A549 (cell line): ENCODE measurements at regions not wholly inside any gene's neighbourhood (a gene's known extent, or its start where the extent isn't known, plus 50 kb on each side); places are given as distances from the start of the nearest gene placed in this dataset.

Experiments used
- ATAC-seq, 2 experiments: fragments of 200-7000 bp in 1 of 2; fragments of >200 bp in 1 of 2; cut with Nextera tagmentation in 1 of 2; cut with Tn5 transposase in 1 of 2; 3 replicates each; pipeline versions ENCODE4 v1.8.0 to v1.9.1; 2018 to 2020; ENCODE audit warnings: mild to moderate bottlenecking in 1 of 2, moderate library complexity in 1 of 2
- CTCF ChIA-PET: fragments of 300-600 bp; sonication (Branson Sonifier 250); formaldehyde crosslinking; extraction: SDS; loops from one replicate; lab custom pipeline; 2021; ENCODE audit warnings: antibody characterized with exemption, inconsistent platforms; lab: Yijun Ruan, JAX
- POLR2A ChIA-PET: fragments of 350-600 bp; formaldehyde crosslinking; extraction: SDS; loops from one replicate; lab custom pipeline; 2021; ENCODE audit warnings: antibody characterized with exemption, inconsistent platforms; lab: Yijun Ruan, JAX
- DNase-seq, 2 experiments: peaks; one replicate each; pipeline versions ENCODE4 v3.0.0 to v3.0.0-alpha.2; 2011 to 2016; ENCODE audit warnings: low read depth in 1 of 2, low spot score in 1 of 2
- FAIRE-seq: peaks from 2 replicates; lab custom pipeline; 2011; peaks lifted over from hg19 to GRCh38; lab: Jason Lieb, UNC
- H3K27ac ChIP-seq, 2 experiments: fragments of >200 bp; sonication (Bioruptor Twin); formaldehyde crosslinking; 3 replicates each; pipeline ENCODE4 v1.5.1; 2016 to 2017
- H3K4me1 ChIP-seq: fragments of >200 bp; sonication (Bioruptor Twin); formaldehyde crosslinking; 3 replicates; pipeline ENCODE4 v1.6.1; 2016
- H3K4me2 ChIP-seq: fragments of >200 bp; sonication (Bioruptor Twin); formaldehyde crosslinking; 3 replicates; pipeline ENCODE4 v1.6.1; 2016
- H3K4me3 ChIP-seq: fragments of >200 bp; sonication (Bioruptor Twin); formaldehyde crosslinking; 3 replicates; pipeline ENCODE4 v1.5.1; 2016
- H3K9me3 ChIP-seq: fragments of >200 bp; sonication (Bioruptor Twin); formaldehyde crosslinking; 3 replicates; pipeline ENCODE4 v1.6.1; 2016
- CBX2 ChIP-seq: fragments of 200-600 bp; sonication (generic); IDR thresholded peaks from 2 replicates; pipeline ENCODE4 v1.6.1; 2016; ENCODE audit warnings: low read depth, mild to moderate bottlenecking, borderline replicate concordance
- E2F6 ChIP-seq: IDR thresholded peaks from 2 replicates; pipeline ENCODE4 v1.6.1; 2012; ENCODE audit warnings: low read depth, borderline replicate concordance
- EHMT2 ChIP-seq: fragments of 200-600 bp; sonication (generic); IDR thresholded peaks from 2 replicates; pipeline ENCODE4 v1.6.1; 2016; ENCODE audit warnings: antibody characterized with exemption, low read depth, mild to moderate bottlenecking, moderate library complexity
- EP300 ChIP-seq, 2 experiments: fragments of >200 bp; sonication (Bioruptor Twin); formaldehyde crosslinking; IDR thresholded peaks; 2 replicates in 1 of 2; 3 replicates in 1 of 2; pipeline ENCODE4 v1.6.1; 2016 to 2017
- ESRRA ChIP-seq: fragments of 150-350 bp; IDR thresholded peaks from 2 replicates; pipeline ENCODE4 v1.6.1; 2014; ENCODE audit warnings: mild to moderate bottlenecking, low read length, borderline replicate concordance
- HES2 ChIP-seq: fragments of >200 bp; sonication (Bioruptor Twin); formaldehyde crosslinking; IDR thresholded peaks from 2 replicates; pipeline ENCODE4 v1.6.1; 2016
- HMGXB4 ChIP-seq: fragments of 250-450 bp; sonication (Bioruptor Pico); IDR thresholded peaks from 2 replicates; pipeline ENCODE4 v1.5.0; 2021; ENCODE audit warnings: mild to moderate bottlenecking, moderate library complexity, borderline replicate concordance
- HOXB5 ChIP-seq: fragments of 250-450 bp; sonication (Bioruptor Pico); IDR thresholded peaks from 2 replicates; pipeline ENCODE4 v1.5.0; 2020; ENCODE audit warnings: mild to moderate bottlenecking, moderate library complexity
- JUN ChIP-seq, 2 experiments: fragments of >200 bp; sonication (Bioruptor Twin); formaldehyde crosslinking; IDR thresholded peaks; 2 replicates in 1 of 2; 3 replicates in 1 of 2; pipeline ENCODE4 v1.6.1; 2016 to 2017
- JUNB ChIP-seq: fragments of >200 bp; sonication (Bioruptor Twin); formaldehyde crosslinking; IDR thresholded peaks from 2 replicates; pipeline ENCODE4 v1.6.1; 2016
- KDM1A ChIP-seq: fragments of 200-600 bp; sonication (generic); IDR thresholded peaks from 2 replicates; pipeline ENCODE4 v1.6.1; 2016; ENCODE audit warnings: low read depth, mild to moderate bottlenecking
- MAFK ChIP-seq: fragments of 450-650 bp; IDR thresholded peaks from 2 replicates; pipeline ENCODE4 v1.6.1; 2014; ENCODE audit not compliant: partially characterized antibody
- NPAS2 ChIP-seq: fragments of 250-450 bp; sonication (Bioruptor Pico); IDR thresholded peaks from 2 replicates; pipeline ENCODE4 v1.8.0; 2022; ENCODE audit warnings: mild to moderate bottlenecking, moderate library complexity, borderline replicate concordance
- PHF8 ChIP-seq: fragments of 200-600 bp; sonication (generic); IDR thresholded peaks from 2 replicates; pipeline ENCODE4 v1.6.1; 2016; ENCODE audit warnings: low read depth, mild to moderate bottlenecking, antibody characterized with exemption, moderate library complexity, borderline replicate concordance
- RARB ChIP-seq: fragments of 250-450 bp; sonication (Bioruptor Pico); IDR thresholded peaks from 2 replicates; pipeline ENCODE4 v1.8.0; 2021; ENCODE audit warnings: mild to moderate bottlenecking, moderate library complexity
- REST ChIP-seq: fragments of 200-600 bp; sonication (generic); IDR thresholded peaks from 2 replicates; pipeline ENCODE4 v1.6.1; 2016; ENCODE audit warnings: antibody characterized with exemption, mild to moderate bottlenecking, moderate library complexity
- RFX5 ChIP-seq: fragments of 450-650 bp; IDR thresholded peaks from 2 replicates; pipeline ENCODE4 v1.7.1; 2014; ENCODE audit warnings: antibody characterized with exemption, mild to moderate bottlenecking, moderate library complexity
- RNF2 ChIP-seq: fragments of 200-600 bp; sonication (generic); IDR thresholded peaks from 2 replicates; pipeline ENCODE4 v1.6.1; 2016; ENCODE audit warnings: low read depth, mild to moderate bottlenecking, antibody characterized with exemption, moderate library complexity, borderline replicate concordance
- SREBF2 ChIP-seq: fragments of 450-650 bp; IDR thresholded peaks from 2 replicates; pipeline ENCODE4 v1.6.1; 2014; ENCODE audit warnings: mild to moderate bottlenecking, moderate library complexity
- TFCP2L1 ChIP-seq: fragments of 250-450 bp; sonication (Bioruptor Pico); IDR thresholded peaks from 2 replicates; pipeline ENCODE4 v1.5.0; 2021; ENCODE audit warnings: mild to moderate bottlenecking
- WGBS: methylation state at CpG from one replicate; pipeline ENCODE4 v1.1.6; 2017; ENCODE audit errors: missing lambda C conversion rate; 5-methylcytosine and 5-hydroxymethylcytosine counted together

- H3K4me1 ChIP-seq: no peaks in the 10 kb centered on the region
- no peak for FAIRE-seq
- CTCF ChIA-PET: no interaction called here
These were observed 232.1 kb upstream of the ARSJ start for GRCh38 chr4:114211556-114211955.

GRCh38 chr4:114217150-114217817 lies 237.8 kb upstream of the ARSJ start:
- ChIA-PET CTCF (no interaction called here), POLR2A (no interaction called here)
- FAIRE-seq (no peak), DNase-seq (no peak), ATAC-seq (no peak)
- H3K9me3 ChIP-seq: no peaks in the 10 kb centered on the region
- no peak for TF ChIP-seq RFX5
- no peak for TF ChIP-seq ESRRA
- no peak for TF ChIP-seq SREBF2
- H3K27ac ChIP-seq: no peak overlapping the region
- WGBS: 60% methylated on average over 9 of the region's 10 CpGs
- no peak overlapping the region for H3K4me3 ChIP-seq
- no peaks in the 10 kb centered on the region for H3K4me1 ChIP-seq
- no peak overlapping the region for H3K4me2 ChIP-seq

More at GRCh38 chr4:114211556-114211955, 232.1 kb upstream of the ARSJ start:
- Histone ChIP-seq H3K27ac (no peak overlapping the region), H3K9me3 (no peaks in the 10 kb centered on the region), H3K4me2 (no peak overlapping the region), H3K4me3 (no peak overlapping the region)
- DNase-seq: no peak
- no peak for ATAC-seq
- TF ChIP-seq PHF8 (no peak), SREBF2 (no peak), EP300 (IDR thresholded peaks at IDR 0.05) (no peak), HOXB5 (CRISPR knock-in tag) (no peak), MAFK (no peak), REST (no peak), NPAS2 (CRISPR knock-in tag) (no peak), HES2 (no peak), TFCP2L1 (CRISPR knock-in tag) (no peak), JUN (IDR thresholded peaks at IDR 0.05) (no peak), EHMT2 (no peak), RARB (CRISPR knock-in tag) (no peak), RNF2 (no peak), E2F6 (no peak), ESRRA (no peak), KDM1A (no peak)
- POLR2A ChIA-PET: no interaction called here
- WGBS: 52% methylated on average over 3 of the region's 3 CpGs

- no peaks in the 10 kb centered on the region for H3K4me1 ChIP-seq
- DNase-seq (no peak), ATAC-seq (no peak), FAIRE-seq (no peak)
- CTCF ChIA-PET: no interaction called here
- POLR2A ChIA-PET: no interaction called here
- H3K4me2 ChIP-seq: no peak overlapping the region
- H3K4me3 ChIP-seq: no peak overlapping the region
- 7% methylated on average over 1 of the region's 1 CpG for WGBS
- TF ChIP-seq REST (no peak), JUNB (no peak), HMGXB4 (CRISPR knock-in tag) (no peak), CBX2 (no peak)
- H3K27ac ChIP-seq: no peak overlapping the region
- H3K9me3 ChIP-seq: no peaks in the 10 kb centered on the region
These were observed 244.1 kb upstream of the ARSJ start for GRCh38 chr4:114223580-114223979.
